GM12878 (cell line): ENCODE measurements at regions not wholly inside any gene's neighbourhood (a gene's known extent, or its start where the extent isn't known, plus 50 kb on each side); places are given as distances from the start of the nearest gene placed in this dataset.

Experiments
- ATAC-seq: fragments of 200-7000 bp; cut with Tn5 transposase; 3 replicates; pipeline ENCODE4 v1.9.1; 2020; ENCODE audit warnings: mild to moderate bottlenecking, moderate library complexity
- BruUV-seq: library from RNA; stranded (reverse); fragments of 400-500 nt; replicated peaks from 2 replicates; lab custom pipeline; 2021; lab: Mats Ljungman, UMichigan
- CTCF ChIA-PET: fragments of 300-600 bp; sonication (Branson Sonifier 250); formaldehyde crosslinking; extraction: SDS; loops from one replicate; lab custom pipeline; 2021; ENCODE audit warnings: inconsistent platforms; lab: Yijun Ruan, JAX
- POLR2A ChIA-PET: fragments of 350-600 bp; formaldehyde crosslinking; extraction: SDS; loops from one replicate; lab custom pipeline; 2021; ENCODE audit warnings: inconsistent platforms; lab: Charles Lee
- RAD21 ChIA-PET: fragments of 300-600 bp; sonication (Branson Sonifier 250); formaldehyde crosslinking; loops from one replicate; lab custom pipeline; 2023; ENCODE audit warnings: antibody characterized with exemption; ENCODE audit not compliant: unreplicated experiment; lab: Charles Lee
- SMC1A ChIA-PET: fragments of 300-600 bp; sonication (Branson Sonifier 250); formaldehyde crosslinking; loops from one replicate; lab custom pipeline; 2023; ENCODE audit not compliant: unreplicated experiment, uncharacterized antibody; lab: Charles Lee
- DNase-seq: peaks from one replicate; pipeline ENCODE4 v3.0.0-alpha.2; 2011; ENCODE audit warnings: low read depth, low spot score
- FAIRE-seq: peaks from 3 replicates; lab custom pipeline; 2011; peaks lifted over from hg19 to GRCh38; lab: Jason Lieb, UNC
- H2AFZ ChIP-seq: 2 replicates; pipeline ENCODE4 v1.6.0; 2011; ENCODE audit warnings: low read depth, low read length, control low read depth; ENCODE audit not compliant: control insufficient read depth
- H3K27ac ChIP-seq: 2 replicates; pipeline ENCODE4 v1.5.1; 2011; ENCODE audit warnings: control low read depth; ENCODE audit not compliant: control insufficient read depth, insufficient read depth
- H3K27me3 ChIP-seq, 2 experiments: replicated peaks in 1 of 2; 2 replicates each; pipeline versions ENCODE4 v1.6.0 to v1.6.1; 2011; ENCODE audit warnings: low read length in 1 of 2; ENCODE audit not compliant: control insufficient read depth in 2 of 2, insufficient read depth in 2 of 2
- H3K36me3 ChIP-seq, 2 experiments: 2 replicates each; pipeline ENCODE4 v1.5.1; 2011; ENCODE audit warnings: low read length in 1 of 2; ENCODE audit not compliant: control insufficient read depth in 2 of 2, insufficient read depth in 2 of 2
- H3K4me1 ChIP-seq: 2 replicates; pipeline ENCODE4 v1.6.1; 2011; ENCODE audit warnings: mild to moderate bottlenecking, low read length, moderate library complexity, mixed read lengths; ENCODE audit not compliant: control insufficient read depth, insufficient read depth
- H3K4me2 ChIP-seq: 2 replicates; pipeline ENCODE4 v1.6.0; 2011; ENCODE audit warnings: control low read depth; ENCODE audit not compliant: control insufficient read depth, insufficient read depth
- H3K4me3 ChIP-seq: fragments of 200-600 bp; sonication (generic); 2 replicates; pipeline ENCODE4 v1.5.1; 2016
- H3K79me2 ChIP-seq: 2 replicates; pipeline ENCODE4 v1.6.0; 2011; ENCODE audit warnings: low read length; ENCODE audit not compliant: control insufficient read depth, insufficient read depth
- H3K9ac ChIP-seq: 2 replicates; pipeline ENCODE4 v1.8.0; 2011; ENCODE audit warnings: low read length, control low read depth, mixed read lengths; ENCODE audit not compliant: control insufficient read depth, insufficient read depth
- H3K9me3 ChIP-seq: replicated peaks from 3 replicates; pipeline ENCODE4 v1.5.1; 2011; ENCODE audit warnings: mild to moderate bottlenecking, low read length; ENCODE audit not compliant: control insufficient read depth, insufficient read depth
- H4K20me1 ChIP-seq: 2 replicates; pipeline ENCODE4 v1.6.0; 2011; ENCODE audit not compliant: control insufficient read depth, insufficient read depth
- FOXM1 ChIP-seq: IDR thresholded peaks from 2 replicates; pipeline ENCODE4 v1.6.1; 2012; ENCODE audit warnings: low read depth, mild to moderate bottlenecking, inconsistent platforms, low read length, moderate library complexity
- GABPA ChIP-seq: IDR thresholded peaks from 2 replicates; pipeline ENCODE4 v1.6.1; 2014; ENCODE audit warnings: antibody characterized with exemption, low read depth, mild to moderate bottlenecking, inconsistent platforms
- NFIC ChIP-seq: IDR thresholded peaks from 2 replicates; pipeline ENCODE4 v1.6.1; 2012; ENCODE audit warnings: low read depth, mild to moderate bottlenecking, inconsistent platforms, low read length, moderate library complexity
- WGBS: methylation state at CpG from one replicate; pipeline ENCODE4 v1.1.6; 2016; ENCODE audit warnings: low lambda C conversion rate; ENCODE audit not compliant: insufficient replicate concordance, insufficient coverage; ENCODE audit errors: missing lambda C conversion rate; 5-methylcytosine and 5-hydroxymethylcytosine counted together
- in situ Hi-C: fragments of 300-500 bp; cut with MboI; formaldehyde crosslinking; loops from 9 replicates; pipeline ENCODE4 v1.14.3; 2018; ENCODE audit warnings: mixed read lengths
- intact Hi-C: fragments of 100-400 bp; cut with micrococcal nuclease; formaldehyde crosslinking; loops from one replicate; pipeline ENCODE4 v1.14.2; 2022; ENCODE audit not compliant: unreplicated experiment
- TF ChIP-seq, protein P1 (sequence below): IDR thresholded peaks from 2 replicates; pipeline ENCODE4 v1.6.1; 2012; ENCODE audit warnings: low read depth, low read length, improper control_type of control experiment

DNA sequence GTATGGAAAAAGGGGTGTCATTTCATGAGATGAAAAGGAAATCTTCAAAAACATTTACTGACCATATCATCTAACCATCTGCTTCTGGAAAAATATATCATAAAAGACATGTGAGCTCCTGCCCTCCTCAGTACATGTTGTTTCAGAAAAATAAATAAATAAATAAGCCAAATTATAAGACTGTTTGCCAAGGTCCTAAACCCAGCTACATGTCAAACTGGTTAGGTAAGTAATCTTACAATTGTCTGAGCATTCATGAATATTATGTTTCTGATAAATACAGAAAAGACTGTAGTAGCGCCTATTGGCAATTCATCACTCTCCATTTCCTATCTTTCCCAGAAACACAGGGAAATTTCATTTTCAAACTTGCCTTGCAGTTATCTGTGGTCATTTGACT, 138.9 kb upstream of the SETBP1 start:
- Histone ChIP-seq H3K9me3 (no peaks in the 10 kb centered on the region), H3K79me2 (no peaks in the 10 kb centered on the region), H3K27me3 (no peaks in the 10 kb centered on the region), H3K27ac (no peak overlapping the region), H2AFZ (no peak overlapping the region), H4K20me1 (no peaks in the 10 kb centered on the region), H3K4me2 (no peak overlapping the region), H3K9ac (no peak overlapping the region), H3K4me3 (no peak overlapping the region), H3K36me3 (no peaks in the 10 kb centered on the region), H3K4me1 (no peaks in the 10 kb centered on the region)
- DNase-seq (no peak), ATAC-seq (no peak), FAIRE-seq (no peak)
- BruUV-seq: no TSS peak
- intact Hi-C loops: no loop called here
- ChIA-PET POLR2A (no interaction called here), SMC1A (interaction anchor here (1.1 to 1.7 kb wide), 2 partner anchors 13 to 18 kb away, joined by 3 to 5 read pairs; no protein-coding TSS in a partner anchor), CTCF (interaction anchor here (1.5 kb wide), 1 partner anchor 10 kb away, joined by 3 read pairs; no protein-coding TSS in a partner anchor), RAD21 (no interaction called here)
- WGBS: 0% methylated on average over 1 of the region's 1 CpG
- TF ChIP-seq, protein P1, sequence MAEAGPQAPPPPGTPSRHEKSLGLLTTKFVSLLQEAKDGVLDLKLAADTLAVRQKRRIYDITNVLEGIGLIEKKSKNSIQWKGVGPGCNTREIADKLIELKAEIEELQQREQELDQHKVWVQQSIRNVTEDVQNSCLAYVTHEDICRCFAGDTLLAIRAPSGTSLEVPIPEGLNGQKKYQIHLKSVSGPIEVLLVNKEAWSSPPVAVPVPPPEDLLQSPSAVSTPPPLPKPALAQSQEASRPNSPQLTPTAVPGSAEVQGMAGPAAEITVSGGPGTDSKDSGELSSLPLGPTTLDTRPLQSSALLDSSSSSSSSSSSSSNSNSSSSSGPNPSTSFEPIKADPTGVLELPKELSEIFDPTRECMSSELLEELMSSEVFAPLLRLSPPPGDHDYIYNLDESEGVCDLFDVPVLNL: no peak
- TF ChIP-seq NFIC: no peak
- no peak for TF ChIP-seq GABPA
- in situ Hi-C loops: no loop called here

DNA sequence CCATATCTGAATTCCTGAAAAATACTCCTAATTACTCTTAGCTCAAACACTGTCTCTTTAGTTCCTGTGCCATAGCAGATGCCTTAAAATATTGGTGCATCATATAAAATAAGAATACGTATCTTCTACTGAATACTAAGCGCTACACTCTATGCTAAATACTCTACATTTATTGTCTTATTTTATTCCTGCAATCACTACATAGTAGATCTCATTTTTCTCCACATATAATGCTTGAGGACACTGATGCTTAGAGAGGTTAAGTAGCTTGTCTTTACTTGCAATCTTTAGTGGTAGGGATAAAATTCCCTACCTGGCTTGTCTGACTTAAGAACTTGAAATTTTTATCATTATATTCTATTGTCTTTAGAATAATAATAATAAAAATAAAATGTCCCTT, 137.3 kb upstream of the SETBP1 start:
- DNase-seq: no peak
- Histone ChIP-seq H3K9ac (no peak overlapping the region), H4K20me1 (no peaks in the 10 kb centered on the region), H3K36me3 (no peaks in the 10 kb centered on the region), H3K4me1 (no peaks in the 10 kb centered on the region), H3K4me3 (no peak overlapping the region), H3K9me3 (no peaks in the 10 kb centered on the region), H3K27ac (no peak overlapping the region)
- ChIA-PET CTCF (interaction anchor here (1.2 kb wide), 1 partner anchor 26 kb away, joined by 3 read pairs; no protein-coding TSS in a partner anchor), POLR2A (no interaction called here), RAD21 (no interaction called here), SMC1A (interaction anchor here (1.0 to 1.7 kb wide), 3 partner anchors 29 to 36 kb away, joined by 3 read pairs; no protein-coding TSS in a partner anchor)
- 46% methylated on average over 2 of the region's 2 CpGs for WGBS
- no peak for FAIRE-seq
- ATAC-seq: no peak
- in situ Hi-C loops: no loop called here
- TF ChIP-seq FOXM1: no peak
- TF ChIP-seq, all 136 proteins: peak for 0
- no peak overlapping the region for H2AFZ ChIP-seq
- no peaks in the 10 kb centered on the region for H3K27me3 ChIP-seq
- intact Hi-C loops: no loop called here
- BruUV-seq: no TSS peak
- no peaks in the 10 kb centered on the region for H3K79me2 ChIP-seq
- H3K4me2 ChIP-seq: no peak overlapping the region
